ENCODE measurements at regions not wholly inside any gene's neighbourhood (a gene's known extent, or its start where the extent isn't known, plus 50 kb on each side); places are given as distances from the start of the nearest gene placed in this dataset.

DNA sequence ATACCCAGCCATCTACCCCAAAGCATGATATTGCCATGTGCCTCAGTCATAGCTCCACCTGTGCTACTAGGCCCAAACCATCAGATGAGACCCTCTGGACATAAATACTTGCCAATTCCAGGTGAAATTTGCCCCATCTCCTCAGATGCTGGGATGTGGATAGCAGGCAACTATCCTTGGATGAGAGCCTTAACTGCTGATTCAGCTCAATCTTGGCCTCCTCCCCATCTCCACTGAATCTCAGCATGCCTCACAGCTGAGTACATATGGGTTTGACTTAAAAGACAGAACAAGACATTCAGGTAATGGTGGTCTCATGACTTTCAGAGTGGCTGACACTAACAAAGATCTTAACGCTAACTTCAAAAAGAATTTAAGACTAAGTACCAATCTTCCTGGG lies 50.8 kb upstream of the KLHL13 start:
- no peaks in the 10 kb centered on the region for H3K9me3 Mint-ChIP-seq
- no peak for ATAC-seq
- no peak overlapping the region for H2AFZ ChIP-seq
- no peak overlapping the region for H3K4me3 ChIP-seq
- no peaks in the 10 kb centered on the region for H3K36me3 Mint-ChIP-seq (ENCODE audit: low read depth)
- DNase-seq (ENCODE audit: low spot score): no peak
- no peak overlapping the region for H3K4me2 ChIP-seq
- no peaks in the 10 kb centered on the region for H3K9me2 ChIP-seq (ENCODE audit: insufficient read depth)
- H3K27me3 ChIP-seq (ENCODE audit: insufficient read depth): no peaks in the 10 kb centered on the region
- no peaks in the 10 kb centered on the region for H4K20me1 ChIP-seq (replicated peaks; ENCODE audit: insufficient read depth)
- no peaks in the 10 kb centered on the region for H3K36me3 ChIP-seq (ENCODE audit: insufficient read depth)
- no peak overlapping the region for H3K27ac ChIP-seq (ENCODE audit: low read depth)
- no peaks in the 10 kb centered on the region for H3K27me3 Mint-ChIP-seq (ENCODE audit: insufficient read depth, low read depth, poor library complexity)
- no peak overlapping the region for H3K27ac Mint-ChIP-seq
- TF ChIP-seq JUNB (IDR thresholded peaks at IDR 0.05; ENCODE audit: unreplicated experiment): no peak
- TF ChIP-seq ZNF331 (CRISPR knock-in tag; IDR thresholded peaks at IDR 0.05; ENCODE audit: low read depth): no peak
- TF ChIP-seq EZH2 (IDR thresholded peaks at IDR 0.05; ENCODE audit: low read depth, unreplicated experiment): no peak
- no peak for TF ChIP-seq NANOG (IDR thresholded peaks at IDR 0.05; ENCODE audit: borderline replicate concordance)
- TF ChIP-seq CREB1 (CRISPR knock-in tag; IDR thresholded peaks at IDR 0.05; ENCODE audit: low read depth): no peak
- no peak for TF ChIP-seq STAT1 (IDR thresholded peaks at IDR 0.05; ENCODE audit: unreplicated experiment)
- TF ChIP-seq, protein P1, sequence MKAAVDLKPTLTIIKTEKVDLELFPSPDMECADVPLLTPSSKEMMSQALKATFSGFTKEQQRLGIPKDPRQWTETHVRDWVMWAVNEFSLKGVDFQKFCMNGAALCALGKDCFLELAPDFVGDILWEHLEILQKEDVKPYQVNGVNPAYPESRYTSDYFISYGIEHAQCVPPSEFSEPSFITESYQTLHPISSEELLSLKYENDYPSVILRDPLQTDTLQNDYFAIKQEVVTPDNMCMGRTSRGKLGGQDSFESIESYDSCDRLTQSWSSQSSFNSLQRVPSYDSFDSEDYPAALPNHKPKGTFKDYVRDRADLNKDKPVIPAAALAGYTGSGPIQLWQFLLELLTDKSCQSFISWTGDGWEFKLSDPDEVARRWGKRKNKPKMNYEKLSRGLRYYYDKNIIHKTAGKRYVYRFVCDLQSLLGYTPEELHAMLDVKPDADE (IDR thresholded peaks at IDR 0.05): no peak
- no peak for TF ChIP-seq EZH2phosphoT487 (IDR thresholded peaks at IDR 0.05; ENCODE audit: unreplicated experiment)
- no peak for TF ChIP-seq POLR2AphosphoS5 (IDR thresholded peaks at IDR 0.05; ENCODE audit: low read depth)
- TF ChIP-seq, protein P2, sequence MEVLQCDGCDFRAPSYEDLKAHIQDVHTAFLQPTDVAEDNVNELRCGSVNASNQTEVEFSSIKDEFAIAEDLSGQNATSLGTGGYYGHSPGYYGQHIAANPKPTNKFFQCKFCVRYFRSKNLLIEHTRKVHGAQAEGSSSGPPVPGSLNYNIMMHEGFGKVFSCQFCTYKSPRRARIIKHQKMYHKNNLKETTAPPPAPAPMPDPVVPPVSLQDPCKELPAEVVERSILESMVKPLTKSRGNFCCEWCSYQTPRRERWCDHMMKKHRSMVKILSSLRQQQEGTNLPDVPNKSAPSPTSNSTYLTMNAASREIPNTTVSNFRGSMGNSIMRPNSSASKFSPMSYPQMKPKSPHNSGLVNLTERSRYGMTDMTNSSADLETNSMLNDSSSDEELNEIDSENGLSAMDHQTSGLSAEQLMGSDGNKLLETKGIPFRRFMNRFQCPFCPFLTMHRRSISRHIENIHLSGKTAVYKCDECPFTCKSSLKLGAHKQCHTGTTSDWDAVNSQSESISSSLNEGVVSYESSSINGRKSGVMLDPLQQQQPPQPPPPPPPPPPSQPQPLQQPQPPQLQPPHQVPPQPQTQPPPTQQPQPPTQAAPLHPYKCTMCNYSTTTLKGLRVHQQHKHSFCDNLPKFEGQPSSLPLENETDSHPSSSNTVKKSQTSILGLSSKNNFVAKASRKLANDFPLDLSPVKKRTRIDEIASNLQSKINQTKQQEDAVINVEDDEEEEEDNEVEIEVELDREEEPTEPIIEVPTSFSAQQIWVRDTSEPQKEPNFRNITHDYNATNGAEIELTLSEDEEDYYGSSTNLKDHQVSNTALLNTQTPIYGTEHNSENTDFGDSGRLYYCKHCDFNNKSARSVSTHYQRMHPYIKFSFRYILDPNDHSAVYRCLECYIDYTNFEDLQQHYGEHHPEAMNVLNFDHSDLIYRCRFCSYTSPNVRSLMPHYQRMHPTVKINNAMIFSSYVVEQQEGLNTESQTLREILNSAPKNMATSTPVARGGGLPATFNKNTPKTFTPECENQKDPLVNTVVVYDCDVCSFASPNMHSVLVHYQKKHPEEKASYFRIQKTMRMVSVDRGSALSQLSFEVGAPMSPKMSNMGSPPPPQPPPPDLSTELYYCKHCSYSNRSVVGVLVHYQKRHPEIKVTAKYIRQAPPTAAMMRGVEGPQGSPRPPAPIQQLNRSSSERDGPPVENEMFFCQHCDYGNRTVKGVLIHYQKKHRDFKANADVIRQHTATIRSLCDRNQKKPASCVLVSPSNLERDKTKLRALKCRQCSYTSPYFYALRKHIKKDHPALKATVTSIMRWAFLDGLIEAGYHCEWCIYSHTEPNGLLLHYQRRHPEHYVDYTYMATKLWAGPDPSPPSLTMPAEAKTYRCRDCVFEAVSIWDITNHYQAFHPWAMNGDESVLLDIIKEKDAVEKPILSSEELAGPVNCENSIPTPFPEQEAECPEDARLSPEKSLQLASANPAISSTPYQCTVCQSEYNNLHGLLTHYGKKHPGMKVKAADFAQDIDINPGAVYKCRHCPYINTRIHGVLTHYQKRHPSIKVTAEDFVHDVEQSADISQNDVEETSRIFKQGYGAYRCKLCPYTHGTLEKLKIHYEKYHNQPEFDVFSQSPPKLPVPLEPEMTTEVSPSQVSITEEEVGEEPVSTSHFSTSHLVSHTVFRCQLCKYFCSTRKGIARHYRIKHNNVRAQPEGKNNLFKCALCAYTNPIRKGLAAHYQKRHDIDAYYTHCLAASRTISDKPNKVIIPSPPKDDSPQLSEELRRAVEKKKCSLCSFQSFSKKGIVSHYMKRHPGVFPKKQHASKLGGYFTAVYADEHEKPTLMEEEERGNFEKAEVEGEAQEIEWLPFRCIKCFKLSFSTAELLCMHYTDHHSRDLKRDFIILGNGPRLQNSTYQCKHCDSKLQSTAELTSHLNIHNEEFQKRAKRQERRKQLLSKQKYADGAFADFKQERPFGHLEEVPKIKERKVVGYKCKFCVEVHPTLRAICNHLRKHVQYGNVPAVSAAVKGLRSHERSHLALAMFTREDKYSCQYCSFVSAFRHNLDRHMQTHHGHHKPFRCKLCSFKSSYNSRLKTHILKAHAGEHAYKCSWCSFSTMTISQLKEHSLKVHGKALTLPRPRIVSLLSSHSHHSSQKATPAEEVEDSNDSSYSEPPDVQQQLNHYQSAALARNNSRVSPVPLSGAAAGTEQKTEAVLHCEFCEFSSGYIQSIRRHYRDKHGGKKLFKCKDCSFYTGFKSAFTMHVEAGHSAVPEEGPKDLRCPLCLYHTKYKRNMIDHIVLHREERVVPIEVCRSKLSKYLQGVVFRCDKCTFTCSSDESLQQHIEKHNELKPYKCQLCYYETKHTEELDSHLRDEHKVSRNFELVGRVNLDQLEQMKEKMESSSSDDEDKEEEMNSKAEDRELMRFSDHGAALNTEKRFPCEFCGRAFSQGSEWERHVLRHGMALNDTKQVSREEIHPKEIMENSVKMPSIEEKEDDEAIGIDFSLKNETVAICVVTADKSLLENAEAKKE (CRISPR knock-in tag; IDR thresholded peaks at IDR 0.05): no peak
- TF ChIP-seq ZNF114 (CRISPR knock-in tag; IDR thresholded peaks at IDR 0.05): no peak
- TF ChIP-seq, protein P3, sequence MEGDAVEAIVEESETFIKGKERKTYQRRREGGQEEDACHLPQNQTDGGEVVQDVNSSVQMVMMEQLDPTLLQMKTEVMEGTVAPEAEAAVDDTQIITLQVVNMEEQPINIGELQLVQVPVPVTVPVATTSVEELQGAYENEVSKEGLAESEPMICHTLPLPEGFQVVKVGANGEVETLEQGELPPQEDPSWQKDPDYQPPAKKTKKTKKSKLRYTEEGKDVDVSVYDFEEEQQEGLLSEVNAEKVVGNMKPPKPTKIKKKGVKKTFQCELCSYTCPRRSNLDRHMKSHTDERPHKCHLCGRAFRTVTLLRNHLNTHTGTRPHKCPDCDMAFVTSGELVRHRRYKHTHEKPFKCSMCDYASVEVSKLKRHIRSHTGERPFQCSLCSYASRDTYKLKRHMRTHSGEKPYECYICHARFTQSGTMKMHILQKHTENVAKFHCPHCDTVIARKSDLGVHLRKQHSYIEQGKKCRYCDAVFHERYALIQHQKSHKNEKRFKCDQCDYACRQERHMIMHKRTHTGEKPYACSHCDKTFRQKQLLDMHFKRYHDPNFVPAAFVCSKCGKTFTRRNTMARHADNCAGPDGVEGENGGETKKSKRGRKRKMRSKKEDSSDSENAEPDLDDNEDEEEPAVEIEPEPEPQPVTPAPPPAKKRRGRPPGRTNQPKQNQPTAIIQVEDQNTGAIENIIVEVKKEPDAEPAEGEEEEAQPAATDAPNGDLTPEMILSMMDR (conservative IDR thresholded peaks at IDR 0.05; ENCODE audit: low read depth in 2 of 2): no peak
- TF ChIP-seq, protein P4, sequence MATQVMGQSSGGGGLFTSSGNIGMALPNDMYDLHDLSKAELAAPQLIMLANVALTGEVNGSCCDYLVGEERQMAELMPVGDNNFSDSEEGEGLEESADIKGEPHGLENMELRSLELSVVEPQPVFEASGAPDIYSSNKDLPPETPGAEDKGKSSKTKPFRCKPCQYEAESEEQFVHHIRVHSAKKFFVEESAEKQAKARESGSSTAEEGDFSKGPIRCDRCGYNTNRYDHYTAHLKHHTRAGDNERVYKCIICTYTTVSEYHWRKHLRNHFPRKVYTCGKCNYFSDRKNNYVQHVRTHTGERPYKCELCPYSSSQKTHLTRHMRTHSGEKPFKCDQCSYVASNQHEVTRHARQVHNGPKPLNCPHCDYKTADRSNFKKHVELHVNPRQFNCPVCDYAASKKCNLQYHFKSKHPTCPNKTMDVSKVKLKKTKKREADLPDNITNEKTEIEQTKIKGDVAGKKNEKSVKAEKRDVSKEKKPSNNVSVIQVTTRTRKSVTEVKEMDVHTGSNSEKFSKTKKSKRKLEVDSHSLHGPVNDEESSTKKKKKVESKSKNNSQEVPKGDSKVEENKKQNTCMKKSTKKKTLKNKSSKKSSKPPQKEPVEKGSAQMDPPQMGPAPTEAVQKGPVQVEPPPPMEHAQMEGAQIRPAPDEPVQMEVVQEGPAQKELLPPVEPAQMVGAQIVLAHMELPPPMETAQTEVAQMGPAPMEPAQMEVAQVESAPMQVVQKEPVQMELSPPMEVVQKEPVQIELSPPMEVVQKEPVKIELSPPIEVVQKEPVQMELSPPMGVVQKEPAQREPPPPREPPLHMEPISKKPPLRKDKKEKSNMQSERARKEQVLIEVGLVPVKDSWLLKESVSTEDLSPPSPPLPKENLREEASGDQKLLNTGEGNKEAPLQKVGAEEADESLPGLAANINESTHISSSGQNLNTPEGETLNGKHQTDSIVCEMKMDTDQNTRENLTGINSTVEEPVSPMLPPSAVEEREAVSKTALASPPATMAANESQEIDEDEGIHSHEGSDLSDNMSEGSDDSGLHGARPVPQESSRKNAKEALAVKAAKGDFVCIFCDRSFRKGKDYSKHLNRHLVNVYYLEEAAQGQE (IDR thresholded peaks at IDR 0.05; ENCODE audit: unreplicated experiment): no peak
- H3F3A ChIP-seq (replicated peaks; ENCODE audit: low read depth): no peaks in the 10 kb centered on the region
- no peaks in the 10 kb centered on the region for H3K4me1 Mint-ChIP-seq
- H3K4me1 ChIP-seq (ENCODE audit: insufficient read depth): no peaks in the 10 kb centered on the region
- H3K4me3 Mint-ChIP-seq: no peak overlapping the region
- no peaks in the 10 kb centered on the region for H3K79me2 ChIP-seq (replicated peaks; ENCODE audit: insufficient read depth)

All from GM23338 (cell line).